GM12801 (cell line): ENCODE measurements at regions not wholly inside any gene's neighbourhood (a gene's known extent, or its start where the extent isn't known, plus 50 kb on each side); places are given as distances from the start of the nearest gene placed in this dataset.

Source experiments
- TF ChIP-seq, protein P1 (sequence below): IDR thresholded peaks from one replicate; pipeline ENCODE4 v1.5.1; 2011; ENCODE audit warnings: control low read depth; ENCODE audit not compliant: insufficient read length; ENCODE audit errors: extremely low read depth

GRCh38 chr20:10783707-10784553 lies 110.1 kb upstream of the JAG1 start:
- TF ChIP-seq, protein P1, sequence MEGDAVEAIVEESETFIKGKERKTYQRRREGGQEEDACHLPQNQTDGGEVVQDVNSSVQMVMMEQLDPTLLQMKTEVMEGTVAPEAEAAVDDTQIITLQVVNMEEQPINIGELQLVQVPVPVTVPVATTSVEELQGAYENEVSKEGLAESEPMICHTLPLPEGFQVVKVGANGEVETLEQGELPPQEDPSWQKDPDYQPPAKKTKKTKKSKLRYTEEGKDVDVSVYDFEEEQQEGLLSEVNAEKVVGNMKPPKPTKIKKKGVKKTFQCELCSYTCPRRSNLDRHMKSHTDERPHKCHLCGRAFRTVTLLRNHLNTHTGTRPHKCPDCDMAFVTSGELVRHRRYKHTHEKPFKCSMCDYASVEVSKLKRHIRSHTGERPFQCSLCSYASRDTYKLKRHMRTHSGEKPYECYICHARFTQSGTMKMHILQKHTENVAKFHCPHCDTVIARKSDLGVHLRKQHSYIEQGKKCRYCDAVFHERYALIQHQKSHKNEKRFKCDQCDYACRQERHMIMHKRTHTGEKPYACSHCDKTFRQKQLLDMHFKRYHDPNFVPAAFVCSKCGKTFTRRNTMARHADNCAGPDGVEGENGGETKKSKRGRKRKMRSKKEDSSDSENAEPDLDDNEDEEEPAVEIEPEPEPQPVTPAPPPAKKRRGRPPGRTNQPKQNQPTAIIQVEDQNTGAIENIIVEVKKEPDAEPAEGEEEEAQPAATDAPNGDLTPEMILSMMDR: no peak

DNA sequence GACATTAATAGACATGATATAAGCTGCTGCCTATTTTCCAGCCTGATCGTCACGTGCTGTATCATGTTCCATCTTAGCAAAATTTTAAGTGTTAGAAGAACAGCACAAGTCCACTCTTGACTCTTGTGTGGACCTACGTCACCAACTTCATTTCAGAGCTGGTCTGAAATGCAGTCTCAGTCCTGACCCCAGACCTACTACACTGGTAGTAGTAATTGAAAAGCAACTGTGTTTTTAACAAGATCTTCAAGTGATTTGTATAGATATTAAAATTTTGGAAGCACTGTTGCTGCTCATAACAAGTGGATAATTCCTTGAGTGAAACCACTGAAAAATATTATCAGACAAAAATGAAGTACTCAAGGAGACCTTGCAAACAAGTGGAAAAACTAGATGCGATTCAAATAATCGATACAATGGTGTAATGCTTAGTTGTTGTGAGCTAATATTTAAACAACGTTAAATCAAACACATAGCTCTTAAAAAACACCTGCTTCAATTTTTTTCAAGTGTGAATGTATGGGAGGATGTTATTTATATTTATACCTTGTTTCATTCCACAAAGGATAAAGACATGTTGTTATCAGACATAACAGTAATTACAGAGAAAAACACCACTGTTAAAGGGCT lies 110.9 kb upstream of the JAG1 start:
- TF ChIP-seq, protein P1: no peak

GRCh38 chr20:10786678-10787077 lies 112.9 kb upstream of the JAG1 start:
- TF ChIP-seq, protein P1: no peak

DNA sequence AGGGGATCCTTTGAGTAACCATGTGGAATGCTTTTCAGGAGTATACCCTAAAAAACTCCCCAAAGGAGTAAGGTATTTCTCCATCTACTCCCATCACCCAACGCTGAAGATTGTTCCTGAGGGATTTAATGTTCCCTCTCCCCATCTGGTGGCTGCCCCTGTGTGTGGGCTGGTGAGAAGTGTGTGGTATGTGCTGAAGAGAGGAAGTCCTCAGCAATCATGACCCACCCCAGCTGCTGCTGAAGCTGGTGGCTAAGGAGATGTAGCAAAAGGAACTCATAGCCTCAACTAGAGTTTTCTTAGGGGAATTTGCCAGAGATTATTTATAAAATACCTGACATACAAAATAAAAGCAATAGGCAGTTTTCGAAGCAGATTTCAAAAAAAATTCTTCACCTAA lies 114.3 kb upstream of the JAG1 start:
- TF ChIP-seq, protein P1: no peak

DNA sequence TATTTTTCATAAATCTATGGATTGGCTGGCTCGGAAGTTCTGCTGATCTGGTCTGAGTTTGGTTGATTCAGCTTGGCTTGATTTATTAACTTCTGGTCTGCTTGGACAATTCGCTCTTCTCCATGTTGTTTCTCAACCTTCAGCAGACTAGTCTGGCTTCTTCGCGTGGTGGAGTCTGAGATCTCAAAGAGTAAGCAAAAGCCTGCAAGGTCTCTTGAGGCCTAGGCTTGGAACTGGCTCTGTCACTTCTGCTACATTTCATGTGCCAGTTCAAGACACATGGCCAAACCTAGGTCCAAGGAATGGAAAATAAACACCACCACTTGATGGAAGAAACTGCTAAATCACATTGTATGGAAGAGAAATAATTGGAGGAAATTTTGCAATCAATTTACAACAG lies 115.1 kb upstream of the JAG1 start:
- TF ChIP-seq, protein P1: no peak

DNA sequence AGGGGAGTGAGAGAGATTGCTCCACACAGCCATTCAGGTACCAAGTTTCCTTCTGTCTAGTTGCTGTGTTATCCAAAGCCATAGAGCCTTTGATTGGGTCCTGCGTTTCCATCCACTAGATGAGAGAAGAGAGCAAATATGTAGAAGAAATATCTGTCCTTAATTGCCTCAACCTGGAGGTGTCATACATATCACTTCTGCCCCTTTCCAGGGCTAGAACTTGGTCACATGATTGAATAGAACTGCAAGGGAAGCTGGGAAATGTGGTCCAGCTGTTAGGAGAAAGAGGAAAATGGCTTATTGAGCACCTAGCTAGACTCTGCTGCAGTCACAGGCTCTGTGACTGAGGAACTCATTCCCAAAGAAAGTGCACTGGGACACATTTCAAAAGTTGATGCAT lies 115.6 kb upstream of the JAG1 start:
- TF ChIP-seq, protein P1: no peak

DNA sequence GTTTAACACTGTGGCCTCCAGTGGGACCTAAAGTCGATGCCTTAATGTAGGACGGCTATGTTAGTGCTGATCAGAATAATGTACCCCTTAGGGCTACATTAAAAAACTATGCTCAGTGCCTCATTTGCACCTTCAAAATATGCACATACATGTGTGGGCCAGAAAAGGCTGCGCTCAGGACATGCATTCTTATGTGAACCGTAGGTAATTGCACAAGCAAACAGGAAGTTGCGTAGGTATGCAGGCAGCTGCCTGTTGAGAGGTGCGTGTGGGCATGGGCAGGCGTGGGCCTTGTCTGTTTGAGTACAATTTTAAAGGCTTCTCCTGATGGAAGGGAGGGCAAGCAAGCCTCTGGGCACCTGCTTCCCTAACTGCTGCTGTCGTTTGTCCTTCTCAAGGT lies 116.2 kb upstream of the JAG1 start:
- TF ChIP-seq, protein P1: no peak
